IPS-NIHi7 (cell line): ENCODE measurements at regions not wholly inside any gene's neighbourhood (a gene's known extent, or its start where the extent isn't known, plus 50 kb on each side); places are given as distances from the start of the nearest gene placed in this dataset.
"Not testable (repeated sequence)": the region's sequence is repeated elsewhere in the genome, so short reads cannot be mapped to it uniquely, and the experiment has no call there.

Source experiments
- DNase-seq: peaks from one replicate; pipeline ENCODE4 v3.0.0; 2012; ENCODE audit warnings: mixed read lengths; ENCODE audit errors: extremely low spot score

DNA sequence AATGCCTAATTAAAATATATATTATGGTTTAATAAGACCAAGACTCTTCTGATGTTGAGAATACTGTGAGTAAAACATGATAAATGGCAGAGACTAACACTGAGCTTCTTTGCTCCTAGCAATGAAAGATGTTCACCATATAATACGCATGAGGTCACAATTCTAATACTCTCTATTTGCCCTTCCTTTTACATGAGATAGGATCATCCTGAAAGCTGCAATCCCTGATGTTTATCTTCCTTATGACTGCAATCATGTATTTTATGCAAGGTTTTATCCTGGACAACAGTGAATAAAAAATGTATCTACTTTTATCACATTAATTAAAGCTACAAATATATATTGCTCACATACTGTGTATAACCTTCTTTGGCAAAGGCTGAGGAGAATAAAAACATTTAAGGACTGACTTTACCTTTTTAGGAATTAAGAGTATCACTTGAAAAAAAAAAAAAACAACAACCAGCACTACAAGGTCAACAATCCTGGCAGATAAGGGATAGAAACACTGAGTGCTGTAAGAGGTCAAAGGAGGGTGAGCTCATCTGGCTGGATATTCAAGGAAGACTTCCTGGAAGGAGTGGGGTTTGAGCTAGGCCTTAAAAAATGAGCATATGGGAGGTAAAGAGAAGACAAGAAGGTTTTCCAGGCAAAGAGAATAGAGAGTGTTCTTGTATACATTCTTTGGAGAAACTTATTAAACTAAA, 99.9 kb downstream of the AREG start:
- DNase-seq: no peak

- no peak for DNase-seq
Observed at GRCh38 chr4:74545448-74545847, 100.5 kb downstream of the AREG start.

DNA sequence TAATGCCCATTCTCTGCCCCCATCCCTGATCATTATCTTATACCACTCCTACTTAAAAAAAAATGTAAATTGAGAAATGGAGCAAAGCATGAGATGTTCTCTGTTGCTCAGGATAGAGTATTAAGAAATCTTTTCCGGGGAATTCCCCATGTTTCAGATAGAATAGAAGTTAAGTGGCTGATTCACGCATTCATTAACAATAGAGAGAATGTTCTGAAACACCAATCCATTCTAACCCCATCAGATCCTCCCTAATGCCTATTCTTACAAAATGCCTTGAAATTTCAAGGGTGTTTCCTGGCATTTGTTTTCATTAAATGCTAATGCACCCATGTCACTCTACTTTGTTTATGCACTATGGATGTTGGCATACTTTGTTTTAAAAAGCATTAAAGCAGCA, 101.1 kb downstream of the AREG start:
- no peak for DNase-seq

DNA sequence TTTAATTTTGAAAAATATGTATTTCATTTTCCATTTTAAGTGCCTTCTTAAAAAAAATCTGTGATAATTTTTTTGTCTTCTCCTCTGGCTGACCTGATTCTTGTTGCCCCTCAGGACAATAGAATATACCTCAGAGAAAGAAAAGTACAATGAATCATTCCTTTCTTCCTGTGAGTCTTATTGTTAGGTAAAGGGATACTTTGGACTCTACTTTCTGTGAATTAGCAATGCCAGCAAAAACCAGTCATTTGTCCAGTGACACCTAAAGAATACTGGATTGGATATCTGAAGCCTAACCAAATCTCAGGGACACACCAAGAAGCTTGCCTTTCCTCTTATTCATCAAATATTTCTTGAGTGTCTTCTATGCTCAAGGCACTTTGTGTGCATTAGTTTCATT, 102.1 kb downstream of the AREG start:
- DNase-seq: no peak

DNA sequence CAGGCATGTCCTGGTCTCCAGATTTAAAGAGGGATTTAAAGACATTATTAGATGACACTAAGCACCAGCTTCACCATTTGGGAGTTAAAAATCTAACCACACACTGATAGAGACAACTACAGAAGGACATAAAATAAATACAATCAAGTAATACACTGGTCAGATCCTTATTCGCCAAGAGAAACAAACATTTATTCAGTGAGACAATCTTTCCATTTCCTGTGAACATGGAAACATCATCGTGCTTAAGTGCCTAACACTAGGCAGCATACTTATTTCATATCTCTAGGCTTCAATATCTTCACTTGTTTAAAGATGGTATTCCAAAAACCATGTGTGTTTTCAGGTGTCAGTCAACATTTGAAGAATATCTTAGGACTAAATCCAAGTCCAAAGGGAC, 103.6 kb downstream of the AREG start:
- no peak for DNase-seq

DNA sequence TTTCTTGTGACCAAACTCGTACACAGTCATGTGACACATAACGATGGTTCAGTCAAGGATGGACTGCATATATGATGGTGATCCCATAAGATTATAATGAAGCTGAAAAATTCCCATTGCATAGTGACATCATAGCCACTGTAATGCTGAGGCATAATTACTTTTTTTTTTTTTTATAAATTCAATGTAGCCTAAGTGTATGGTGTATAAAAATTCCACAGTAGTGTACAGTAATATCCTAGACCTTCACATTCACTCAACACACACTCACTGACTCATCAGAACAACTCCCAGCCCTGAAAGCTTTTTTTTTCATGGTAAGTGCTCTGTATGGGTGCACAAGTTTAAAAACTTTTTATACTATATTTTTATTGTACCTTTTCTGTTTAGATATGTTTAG, 105.0 kb downstream of the AREG start:
- DNase-seq: no peak

- no peak for DNase-seq
Observed at GRCh38 chr4:74555231-74555630, 110.3 kb downstream of the AREG start.

DNA sequence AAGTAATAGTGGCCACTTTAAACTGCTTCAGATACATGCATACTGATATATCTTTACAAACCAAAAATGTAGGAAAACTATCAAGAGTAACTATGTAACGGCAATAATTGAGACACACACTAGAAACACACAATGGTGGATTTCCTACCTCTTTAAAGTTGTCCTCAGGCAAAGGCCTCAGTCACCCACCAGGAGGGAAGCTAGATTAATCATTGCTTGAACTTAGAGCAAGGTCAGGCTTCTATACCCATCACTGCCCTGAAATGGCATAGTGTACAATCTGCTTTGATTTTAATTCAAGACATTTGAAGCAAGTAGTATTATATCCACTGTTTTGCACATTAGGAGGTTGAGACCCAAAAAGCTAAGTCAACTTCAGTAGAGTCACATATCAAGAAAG, 110.9 kb downstream of the AREG start:
- no peak for DNase-seq

DNA sequence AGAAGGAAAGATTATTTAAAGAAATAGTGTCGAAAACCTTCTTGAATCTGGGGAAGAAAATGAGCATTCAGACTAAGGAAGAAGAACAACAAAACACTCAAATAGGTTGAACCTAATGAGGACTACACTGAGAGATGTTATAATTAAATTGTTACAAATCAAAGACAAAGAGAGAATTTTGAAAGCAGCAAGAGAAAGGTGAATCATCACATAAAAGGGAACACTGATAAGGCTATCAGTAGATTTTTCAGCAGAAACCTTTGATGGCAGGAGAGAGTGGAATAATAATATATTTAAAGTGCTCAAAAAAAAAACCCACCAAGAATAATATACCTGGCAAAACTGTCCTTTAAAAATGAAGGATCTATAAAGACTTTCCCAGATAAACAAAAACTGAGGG, 114.9 kb downstream of the AREG start:
- no peak for DNase-seq

DNA sequence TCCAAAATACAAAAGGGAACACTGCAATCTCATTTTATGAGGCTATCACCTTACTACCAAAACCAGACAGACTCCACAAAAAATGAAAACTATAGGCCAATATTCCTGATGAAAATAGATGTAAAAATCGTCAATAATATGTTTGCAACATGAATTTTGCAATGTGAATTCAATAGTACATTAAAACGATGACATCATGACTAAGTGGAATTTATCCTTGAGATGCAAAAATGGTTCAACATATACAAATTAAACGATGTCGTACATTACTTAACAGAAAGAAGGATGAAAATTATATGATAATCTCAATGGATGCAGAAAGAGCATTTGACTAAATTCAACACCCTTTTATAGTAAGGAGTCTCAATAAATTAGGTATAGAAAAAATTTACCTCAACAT, 123.0 kb downstream of the AREG start:
- no peak for DNase-seq

DNA sequence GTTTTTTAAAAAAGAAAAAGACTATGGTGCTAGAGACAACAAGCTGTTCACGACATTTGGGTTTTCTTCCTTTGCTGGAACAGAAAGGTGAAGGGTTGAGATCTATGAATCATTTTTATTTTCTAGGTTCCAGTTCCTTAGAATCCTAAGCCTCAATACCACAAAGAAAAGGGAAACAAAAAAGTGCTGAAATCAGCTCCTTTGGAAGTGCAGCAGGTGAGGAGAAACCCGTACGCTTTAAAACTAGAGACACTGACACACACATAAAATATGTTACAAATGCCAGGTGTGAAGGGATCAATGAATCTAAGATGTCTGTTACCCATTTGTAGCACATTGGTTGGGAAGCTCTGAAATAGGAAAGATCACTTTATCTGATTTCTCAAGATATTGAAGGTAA, 125.2 kb downstream of the AREG start:
- no peak for DNase-seq

DNA sequence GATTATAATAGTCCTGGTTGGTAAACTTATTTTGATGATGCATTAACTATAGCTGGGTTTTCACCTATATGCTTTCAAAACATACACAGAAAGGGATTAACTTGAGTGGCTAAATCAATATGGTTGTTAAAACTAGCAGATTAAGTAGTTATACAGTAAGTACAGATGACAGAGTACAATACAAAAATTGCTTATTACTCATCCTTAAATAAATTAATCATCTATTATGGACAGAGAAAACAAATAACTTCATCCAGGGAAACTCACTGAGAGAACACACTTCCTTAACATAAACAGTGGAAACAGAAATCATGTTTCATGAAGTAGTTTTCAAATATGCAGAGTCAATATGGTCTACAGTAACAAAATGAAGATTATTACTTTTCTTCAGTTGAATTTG, 133.4 kb downstream of the AREG start:
- no peak for DNase-seq

DNA sequence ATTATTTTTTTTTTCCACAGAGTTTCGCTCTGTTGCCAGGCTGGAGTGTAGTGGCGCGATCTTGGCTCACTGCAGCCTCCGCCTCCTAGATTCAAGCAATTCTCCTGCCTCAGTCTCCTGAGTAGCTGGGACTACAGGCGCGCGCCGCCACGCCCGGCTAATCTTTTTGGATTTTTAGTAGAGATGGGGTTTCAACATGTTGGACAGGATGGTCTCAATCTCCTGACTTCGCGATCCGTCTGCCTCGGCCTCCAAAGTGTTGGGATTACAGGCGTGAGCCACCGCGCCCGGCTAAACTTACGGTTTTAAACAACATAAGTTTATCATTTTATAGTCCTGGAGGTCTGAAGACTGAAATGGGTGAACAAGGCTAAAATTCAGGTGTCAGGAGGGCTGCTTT, 133.9 kb downstream of the AREG start:
- DNase-seq: not testable (repeated sequence)

GRCh38 chr4:74583089-74583700, 138.3 kb downstream of the AREG start:
- no peak for DNase-seq

DNA sequence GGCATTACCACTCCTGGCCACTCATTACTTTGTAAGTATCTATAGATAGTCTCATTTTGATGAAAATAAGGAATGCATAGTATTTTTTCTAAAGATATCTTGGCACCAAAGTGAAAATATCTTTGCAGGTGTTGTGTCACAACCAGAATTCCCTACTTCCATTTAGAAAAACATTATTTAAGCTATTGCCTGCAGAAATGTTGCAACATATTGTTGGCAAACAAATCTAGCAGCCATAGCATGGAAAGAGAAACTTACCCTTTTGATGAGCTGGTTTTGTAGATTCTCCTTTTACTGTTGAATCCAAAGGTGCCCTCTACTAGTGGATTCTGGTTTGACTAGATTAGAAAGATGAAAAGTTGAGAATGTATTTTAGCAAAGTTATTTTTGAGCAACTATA, 138.8 kb downstream of the AREG start:
- DNase-seq: no peak

DNA sequence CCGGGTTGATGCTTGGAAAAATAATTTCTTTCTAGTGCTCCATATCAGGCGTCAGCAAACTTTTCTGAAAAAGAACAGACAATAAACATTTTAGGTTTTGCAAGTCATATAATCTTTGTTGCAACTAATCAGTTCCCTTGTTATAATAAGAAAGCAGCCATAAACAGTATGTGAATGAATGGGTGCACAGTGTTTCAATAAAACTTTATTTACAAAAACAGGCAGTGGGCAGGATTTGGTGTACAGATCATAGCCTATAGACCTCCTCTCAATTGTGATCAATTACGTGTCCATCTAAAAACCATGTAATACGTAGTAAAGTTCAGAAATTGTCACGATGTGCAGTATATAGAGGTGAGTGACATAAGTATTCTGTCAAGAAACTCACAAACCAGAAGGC, 143.4 kb downstream of the AREG start:
- no peak for DNase-seq

- no peak for DNase-seq
Observed at GRCh38 chr4:74590476-74590875, 145.5 kb downstream of the AREG start.

GRCh38 chr4:74598611-74599325, 153.8 kb downstream of the AREG start:
- no peak for DNase-seq

GRCh38 chr4:74603186-74603585, 158.2 kb downstream of the AREG start:
- DNase-seq: no peak

- DNase-seq: no peak
Observed at GRCh38 chr4:74608151-74608949, 163.4 kb downstream of the AREG start.

- DNase-seq: no peak
Observed at GRCh38 chr4:74610491-74610890, 165.6 kb downstream of the AREG start.

- no peak for DNase-seq
Observed at GRCh38 chr4:74612837-74613236, 167.9 kb downstream of the AREG start.
